ENCODE measurements at regions not wholly inside any gene's neighbourhood (a gene's known extent, or its start where the extent isn't known, plus 50 kb on each side); places are given as distances from the start of the nearest gene placed in this dataset.
"Not testable (repeated sequence)": the region's sequence is repeated elsewhere in the genome, so short reads cannot be mapped to it uniquely, and the experiment has no call there.

- TF ChIP-seq, protein P1, sequence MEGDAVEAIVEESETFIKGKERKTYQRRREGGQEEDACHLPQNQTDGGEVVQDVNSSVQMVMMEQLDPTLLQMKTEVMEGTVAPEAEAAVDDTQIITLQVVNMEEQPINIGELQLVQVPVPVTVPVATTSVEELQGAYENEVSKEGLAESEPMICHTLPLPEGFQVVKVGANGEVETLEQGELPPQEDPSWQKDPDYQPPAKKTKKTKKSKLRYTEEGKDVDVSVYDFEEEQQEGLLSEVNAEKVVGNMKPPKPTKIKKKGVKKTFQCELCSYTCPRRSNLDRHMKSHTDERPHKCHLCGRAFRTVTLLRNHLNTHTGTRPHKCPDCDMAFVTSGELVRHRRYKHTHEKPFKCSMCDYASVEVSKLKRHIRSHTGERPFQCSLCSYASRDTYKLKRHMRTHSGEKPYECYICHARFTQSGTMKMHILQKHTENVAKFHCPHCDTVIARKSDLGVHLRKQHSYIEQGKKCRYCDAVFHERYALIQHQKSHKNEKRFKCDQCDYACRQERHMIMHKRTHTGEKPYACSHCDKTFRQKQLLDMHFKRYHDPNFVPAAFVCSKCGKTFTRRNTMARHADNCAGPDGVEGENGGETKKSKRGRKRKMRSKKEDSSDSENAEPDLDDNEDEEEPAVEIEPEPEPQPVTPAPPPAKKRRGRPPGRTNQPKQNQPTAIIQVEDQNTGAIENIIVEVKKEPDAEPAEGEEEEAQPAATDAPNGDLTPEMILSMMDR (IDR thresholded peaks at IDR 0.05; ENCODE audit: low read depth, low read length): not testable (repeated sequence)
- not testable (repeated sequence) for TF ChIP-seq MAX (IDR thresholded peaks at IDR 0.05; ENCODE audit: low read depth, low read length); POLR2A (IDR thresholded peaks at IDR 0.05; ENCODE audit: extremely low read depth, insufficient read length)
These were observed 349.3 kb downstream of the CNTNAP3B start for GRCh38 chr9:41779897-41780406.

All from NB4 (cell line).